H1 (cell line): ENCODE measurements at regions not wholly inside any gene's neighbourhood (a gene's known extent, or its start where the extent isn't known, plus 50 kb on each side); places are given as distances from the start of the nearest gene placed in this dataset.

ENCODE experiments used
- CTCF ChIA-PET: fragments of 300-600 bp; sonication (Branson Sonifier 250); formaldehyde crosslinking; loops from one replicate; lab custom pipeline; 2021; ENCODE audit not compliant: partially characterized antibody; lab: Charles Lee
- POLR2A ChIA-PET: fragments of 300-600 bp; sonication (Branson Sonifier 250); formaldehyde crosslinking; loops from one replicate; lab custom pipeline; 2021; ENCODE audit warnings: inconsistent platforms; ENCODE audit not compliant: partially characterized antibody; lab: Charles Lee
- DNase-seq, 2 experiments: peaks; one replicate each; pipeline versions ENCODE4 v3.0.0 to v3.0.0-alpha.2; 2010 to 2022; ENCODE audit warnings: low spot score in 2 of 2, low read depth in 1 of 2, mixed read lengths in 1 of 2
- FAIRE-seq: peaks from 2 replicates; lab custom pipeline; 2011; peaks lifted over from hg19 to GRCh38; lab: Jason Lieb, UNC
- H2AFZ ChIP-seq: 2 replicates; pipeline ENCODE4 v1.8.1; 2012; ENCODE audit warnings: low read length, inconsistent platforms
- H2AK5ac ChIP-seq: 2 replicates; pipeline ENCODE4 v1.6.1; 2013; ENCODE audit warnings: low read depth, low read length
- H2BK120ac ChIP-seq: replicated peaks from 2 replicates; pipeline ENCODE3; 2013; ENCODE audit warnings: low read depth, low read length, inconsistent platforms
- H2BK12ac ChIP-seq: 2 replicates; pipeline ENCODE4 v1.6.1; 2013; ENCODE audit warnings: low read depth, low read length
- H2BK15ac ChIP-seq: 2 replicates; pipeline ENCODE4 v1.6.1; 2013; ENCODE audit warnings: low read length
- H2BK20ac ChIP-seq: 2 replicates; pipeline ENCODE4 v1.6.1; 2013; ENCODE audit warnings: low read length
- H2BK5ac ChIP-seq: 2 replicates; pipeline ENCODE4 v1.6.1; 2013; ENCODE audit warnings: low read depth, low read length
- H3K14ac ChIP-seq: 2 replicates; pipeline ENCODE4 v1.6.1; 2013; ENCODE audit warnings: inconsistent platforms; ENCODE audit not compliant: insufficient read length
- H3K18ac ChIP-seq: 2 replicates; pipeline ENCODE4 v1.6.1; 2013; ENCODE audit warnings: low read length; ENCODE audit errors: extremely low read depth
- H3K23ac ChIP-seq: 2 replicates; pipeline ENCODE4 v1.6.1; 2013; ENCODE audit warnings: inconsistent platforms; ENCODE audit not compliant: insufficient read length
- H3K23me2 ChIP-seq: 2 replicates; pipeline ENCODE4 v1.6.1; 2013; ENCODE audit warnings: low read depth, low read length
- H3K27ac ChIP-seq: 2 replicates; pipeline ENCODE4 v1.6.1; 2011; ENCODE audit warnings: low read depth, low read length, inconsistent platforms
- H3K27me3 ChIP-seq, 4 experiments: replicated peaks in 1 of 4; 1 replicate in 1 of 4; 2 replicates in 3 of 4; pipeline versions ENCODE4 v1.6.1 to v1.8.1; 2011 to 2013; ENCODE audit warnings: low read length in 3 of 4, mild to moderate bottlenecking in 3 of 4, inconsistent platforms in 2 of 4, mixed read lengths in 2 of 4, moderate library complexity in 1 of 4; ENCODE audit not compliant: control insufficient read depth in 3 of 4, insufficient read depth in 3 of 4; ENCODE audit errors: extremely low read depth in 1 of 4
- H3K36me3 ChIP-seq, 4 experiments: 2 replicates each; pipeline versions ENCODE4 v1.6.1 to v1.8.1; 2011 to 2013; ENCODE audit warnings: mild to moderate bottlenecking in 4 of 4, low read length in 3 of 4, moderate library complexity in 2 of 4, control low read depth in 1 of 4, inconsistent platforms in 1 of 4; ENCODE audit not compliant: insufficient read depth in 4 of 4, control insufficient read depth in 2 of 4
- H3K4ac ChIP-seq: replicated peaks from 2 replicates; pipeline ENCODE3; 2013; ENCODE audit warnings: low read length, low read depth, mixed read lengths, inconsistent platforms; ENCODE audit not compliant: insufficient read length
- H3K4me1 ChIP-seq, 4 experiments: replicated peaks in 1 of 4; 1 replicate in 1 of 4; 2 replicates in 3 of 4; pipeline versions ENCODE4 v1.6.1 to v1.8.1; 2011 to 2013; ENCODE audit warnings: low read length in 3 of 4, inconsistent platforms in 2 of 4, mixed read lengths in 1 of 4; ENCODE audit not compliant: insufficient read depth in 4 of 4, control insufficient read depth in 3 of 4
- H3K4me2 ChIP-seq, 2 experiments: 2 replicates each; pipeline versions ENCODE4 v1.6.1 to v1.8.1; 2011 to 2013; ENCODE audit warnings: low read depth in 2 of 2, low read length in 2 of 2, control low read depth in 1 of 2, inconsistent platforms in 1 of 2, mild to moderate bottlenecking in 1 of 2; ENCODE audit not compliant: insufficient read depth in 1 of 2
- H3K4me3 ChIP-seq, 4 experiments: fragments of 200-600, 300-600 bp in 1 of 4; sonication (generic), shearing (Covaris generic), sonication (Bioruptor Twin) in 1 of 4; 2 replicates each; pipeline versions ENCODE4 v1.5.1 to v1.8.1; 2011 to 2016; ENCODE audit warnings: low read length in 4 of 4, low read depth in 3 of 4, control low read depth in 2 of 4, inconsistent platforms in 2 of 4, mild to moderate bottlenecking in 2 of 4, mixed read lengths in 1 of 4, moderate library complexity in 1 of 4; ENCODE audit not compliant: insufficient read depth in 2 of 4; ENCODE audit errors: extremely low read depth in 1 of 4
- H3K56ac ChIP-seq: replicated peaks from 2 replicates; pipeline ENCODE3; 2013; ENCODE audit warnings: low read depth, mild to moderate bottlenecking, mixed read lengths, low read length, inconsistent platforms; ENCODE audit not compliant: insufficient read length
- H3K79me1 ChIP-seq: 2 replicates; pipeline ENCODE4 v1.6.1; 2013; ENCODE audit warnings: low read depth, low read length, control low read depth
- H3K79me2 ChIP-seq, 2 experiments: 2 replicates each; pipeline versions ENCODE4 v1.6.1 to v1.8.1; 2012 to 2013; ENCODE audit warnings: low read length in 2 of 2, mild to moderate bottlenecking in 2 of 2, inconsistent platforms in 1 of 2; ENCODE audit not compliant: insufficient read depth in 2 of 2, control insufficient read depth in 1 of 2
- H3K9ac ChIP-seq, 4 experiments: replicated peaks in 1 of 4; 1 replicate in 1 of 4; 2 replicates in 3 of 4; pipeline versions ENCODE4 v1.6.1 to v1.8.1; 2011 to 2013; ENCODE audit warnings: low read depth in 3 of 4, low read length in 3 of 4, control low read depth in 2 of 4, mild to moderate bottlenecking in 2 of 4, moderate library complexity in 2 of 4, inconsistent platforms in 1 of 4; ENCODE audit errors: extremely low read depth in 1 of 4
- H3K9me3 ChIP-seq, 2 experiments: 2 replicates each; pipeline versions ENCODE4 v1.6.1 to v1.8.1; 2012 to 2013; ENCODE audit warnings: mild to moderate bottlenecking in 2 of 2, moderate library complexity in 2 of 2, control low read depth in 1 of 2, inconsistent platforms in 1 of 2, low read depth in 1 of 2, low read length in 1 of 2, mixed read lengths in 1 of 2; ENCODE audit not compliant: insufficient read depth in 2 of 2
- H4K20me1 ChIP-seq, 2 experiments: replicated peaks in 1 of 2; 2 replicates each; pipeline versions ENCODE3 to v1.8.1; 2011 to 2013; ENCODE audit warnings: inconsistent platforms in 2 of 2, low read length in 2 of 2, mild to moderate bottlenecking in 1 of 2; ENCODE audit not compliant: insufficient read depth in 2 of 2, control insufficient read depth in 1 of 2
- H4K5ac ChIP-seq: 2 replicates; pipeline ENCODE4 v1.6.1; 2013; ENCODE audit warnings: low read length, low read depth, mixed read lengths, inconsistent platforms; ENCODE audit not compliant: insufficient read length
- H4K8ac ChIP-seq: 2 replicates; pipeline ENCODE4 v1.8.0; 2013; ENCODE audit warnings: mild to moderate bottlenecking, moderate library complexity, low read length, inconsistent platforms; ENCODE audit not compliant: insufficient read depth; ENCODE audit errors: extremely low read depth
- H4K91ac ChIP-seq: replicated peaks from 2 replicates; pipeline ENCODE3; 2013; ENCODE audit warnings: low read length, mixed read lengths, inconsistent platforms; ENCODE audit not compliant: insufficient read length
- ASH2L ChIP-seq: fragments of 200-600, 300-600 bp; sonication (generic); IDR thresholded peaks from one replicate; pipeline ENCODE4 v1.7.1; 2017; ENCODE audit warnings: low read length
- BACH1 ChIP-seq: IDR thresholded peaks from 2 replicates; pipeline ENCODE4 v1.6.1; 2012; ENCODE audit warnings: low read length, improper control_type of control experiment
- SAP30 ChIP-seq: fragments of 300-600 bp; sonication (generic); IDR thresholded peaks from 2 replicates; pipeline ENCODE4 v1.7.1; 2012; ENCODE audit warnings: low read length, moderate library complexity, mild to moderate bottlenecking, inconsistent platforms; ENCODE audit not compliant: insufficient read depth, insufficient replicate concordance
- SRF ChIP-seq: IDR thresholded peaks from 2 replicates; pipeline ENCODE4 v1.6.1; 2011; ENCODE audit warnings: mild to moderate bottlenecking, low read depth, low read length, moderate library complexity
- SUZ12 ChIP-seq: fragments of 200-600 bp; sonication (generic); IDR thresholded peaks from 2 replicates; pipeline ENCODE4 v1.6.1; 2012; ENCODE audit warnings: mild to moderate bottlenecking, inconsistent platforms, low read length, moderate library complexity, mixed read lengths
- TAF7 ChIP-seq: optimal IDR thresholded peaks from 2 replicates; pipeline ENCODE3; 2011; ENCODE audit warnings: low read depth, mild to moderate bottlenecking, inconsistent platforms, low read length, moderate library complexity, borderline replicate concordance
- WGBS, 2 experiments: shearing (Covaris generic) in 1 of 2; methylation state at CpG; one replicate each; pipeline versions ENCODE4 v1.1.6 to v1.1.7; 2013 to 2015; ENCODE audit warnings: low lambda C conversion rate in 2 of 2, mixed read lengths in 2 of 2, inconsistent platforms in 1 of 2, low coverage in 1 of 2, missing lambda C conversion rate in 1 of 2; ENCODE audit not compliant: insufficient replicate concordance in 2 of 2, insufficient coverage in 1 of 2, insufficient read length in 1 of 2; ENCODE audit errors: extremely low coverage in 1 of 2, missing lambda C conversion rate in 1 of 2; 5-methylcytosine and 5-hydroxymethylcytosine counted together

- no peak overlapping the region for H2BK120ac ChIP-seq
- DNase-seq, result no peak
- TF ChIP-seq SAP30 (no peak), TAF7 (no peak), SUZ12 (no peak), SRF (no peak), BACH1 (no peak), ASH2L (no peak)
- H3K79me2 ChIP-seq, result no peaks in the 10 kb centered on the region
- H3K9ac ChIP-seq, result no peak overlapping the region
- no peak overlapping the region for H3K56ac ChIP-seq
- no peak overlapping the region for H2AK5ac ChIP-seq
- CTCF ChIA-PET, result no interaction called here
- H3K27ac ChIP-seq, result no peak overlapping the region
- no peaks in the 10 kb centered on the region for H3K9me3 ChIP-seq
- no peak overlapping the region for H2BK15ac ChIP-seq
- no peak overlapping the region for H4K5ac ChIP-seq
- no peak overlapping the region for H2BK12ac ChIP-seq
- WGBS, 2 experiments, result 57% methylated on average over 1 of the region's 1 CpG; no CpG with 5 or more reads in 1 of the 2 experiments
- no peak overlapping the region for H3K18ac ChIP-seq
- H3K36me3 ChIP-seq, result no peaks in the 10 kb centered on the region
- no peaks in the 10 kb centered on the region for H3K23me2 ChIP-seq
- no peaks in the 10 kb centered on the region for H4K20me1 ChIP-seq
- no peak overlapping the region for H3K4ac ChIP-seq
- no peak overlapping the region for H4K8ac ChIP-seq
- H2BK5ac ChIP-seq, result no peak overlapping the region
- no peak overlapping the region for H4K91ac ChIP-seq
- peaks cover 2% of the 10 kb centered on the region; the same call in 1 of the 2 replicates for H3K79me1 ChIP-seq
- no peak for FAIRE-seq
- no peak overlapping the region for H2AFZ ChIP-seq
- H3K4me2 ChIP-seq, result no peak overlapping the region
- no peak overlapping the region for H2BK20ac ChIP-seq
- no peak overlapping the region for H3K4me3 ChIP-seq
- no peak overlapping the region for H3K23ac ChIP-seq
- no peaks in the 10 kb centered on the region for H3K27me3 ChIP-seq
- POLR2A ChIA-PET, result no interaction called here
- H3K14ac ChIP-seq, result no peak overlapping the region
- no peaks in the 10 kb centered on the region for H3K4me1 ChIP-seq
Measured at GRCh38 chr4:103324811-103325210, 126.7 kb upstream of the CENPE start.
